ENCODE measurements at regions not wholly inside any gene's neighbourhood (a gene's known extent, or its start where the extent isn't known, plus 50 kb on each side); places are given as distances from the start of the nearest gene placed in this dataset.

DNA sequence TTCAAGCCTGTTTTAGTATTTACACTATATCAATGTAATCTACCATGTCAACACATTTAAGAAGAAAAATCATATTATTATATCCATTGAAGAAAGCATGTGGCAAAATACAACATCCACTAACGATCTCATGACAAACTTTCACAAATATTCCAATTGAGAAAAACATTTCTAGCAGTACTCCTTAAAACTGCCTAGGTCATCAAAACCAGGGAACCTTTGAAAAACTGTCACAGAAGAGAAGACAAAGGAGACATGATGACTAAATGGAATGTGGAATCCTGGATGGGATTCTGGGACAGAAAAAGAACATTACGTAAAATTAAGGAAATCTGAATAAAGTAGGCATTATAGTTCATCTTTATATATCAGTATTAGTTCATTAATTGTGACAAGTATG lies 1091.3 kb upstream of the CDH6 start:
- ChIA-PET CTCF (ENCODE audit: unreplicated experiment) (no interaction called here), POLR2A (no interaction called here)
- H3K9me2 ChIP-seq (ENCODE audit: insufficient read depth, low read length), result no peaks in the 10 kb centered on the region
- no peak for DNase-seq (ENCODE audit: low spot score)
- TF ChIP-seq EZH2phosphoT487 (IDR thresholded peaks at IDR 0.05; ENCODE audit: borderline replicate concordance, low read depth, low read length), result no peak
- TF ChIP-seq, protein P1, sequence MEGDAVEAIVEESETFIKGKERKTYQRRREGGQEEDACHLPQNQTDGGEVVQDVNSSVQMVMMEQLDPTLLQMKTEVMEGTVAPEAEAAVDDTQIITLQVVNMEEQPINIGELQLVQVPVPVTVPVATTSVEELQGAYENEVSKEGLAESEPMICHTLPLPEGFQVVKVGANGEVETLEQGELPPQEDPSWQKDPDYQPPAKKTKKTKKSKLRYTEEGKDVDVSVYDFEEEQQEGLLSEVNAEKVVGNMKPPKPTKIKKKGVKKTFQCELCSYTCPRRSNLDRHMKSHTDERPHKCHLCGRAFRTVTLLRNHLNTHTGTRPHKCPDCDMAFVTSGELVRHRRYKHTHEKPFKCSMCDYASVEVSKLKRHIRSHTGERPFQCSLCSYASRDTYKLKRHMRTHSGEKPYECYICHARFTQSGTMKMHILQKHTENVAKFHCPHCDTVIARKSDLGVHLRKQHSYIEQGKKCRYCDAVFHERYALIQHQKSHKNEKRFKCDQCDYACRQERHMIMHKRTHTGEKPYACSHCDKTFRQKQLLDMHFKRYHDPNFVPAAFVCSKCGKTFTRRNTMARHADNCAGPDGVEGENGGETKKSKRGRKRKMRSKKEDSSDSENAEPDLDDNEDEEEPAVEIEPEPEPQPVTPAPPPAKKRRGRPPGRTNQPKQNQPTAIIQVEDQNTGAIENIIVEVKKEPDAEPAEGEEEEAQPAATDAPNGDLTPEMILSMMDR (conservative IDR thresholded peaks at IDR 0.05; ENCODE audit: low read length), result no peak
- no peak overlapping the region for H3K4me2 ChIP-seq (ENCODE audit: low read length)
- BruUV-seq (replicated peaks), result no TSS peak
- H3K27ac ChIP-seq (ENCODE audit: low read depth, low read length, poor library complexity, severe bottlenecking), result no peak overlapping the region
- H3K9me3 ChIP-seq (ENCODE audit: low read length), result no peaks in the 10 kb centered on the region
- no peaks in the 10 kb centered on the region for H4K20me1 ChIP-seq (ENCODE audit: insufficient read depth, low read length)
- no peaks in the 10 kb centered on the region for H3K4me1 ChIP-seq (ENCODE audit: insufficient read depth, low read length, poor library complexity, severe bottlenecking)
- H2AFZ ChIP-seq (ENCODE audit: low read length), result no peak overlapping the region
- intact Hi-C loops (cut with micrococcal nuclease; ENCODE audit: unreplicated experiment), result no loop called here
- no peaks in the 10 kb centered on the region for H3K36me3 ChIP-seq (ENCODE audit: insufficient read depth, low read length)
- H3K4me3 ChIP-seq (ENCODE audit: low read depth, low read length, poor library complexity, severe bottlenecking), result no peak overlapping the region
- H3K79me2 ChIP-seq (ENCODE audit: insufficient read depth, low read depth, low read length), result no peaks in the 10 kb centered on the region

GRCh38 chr5:30100929-30101328 lies 1092.6 kb upstream of the CDH6 start:
- Histone ChIP-seq H3K36me3 (ENCODE audit: insufficient read depth, low read length) (no peaks in the 10 kb centered on the region), H3K27ac (ENCODE audit: low read depth, low read length, poor library complexity, severe bottlenecking) (no peak overlapping the region), H2AFZ (ENCODE audit: low read length) (no peak overlapping the region), H3K4me3 (ENCODE audit: low read depth, low read length, poor library complexity, severe bottlenecking) (no peak overlapping the region), H3K4me1 (ENCODE audit: insufficient read depth, low read length, poor library complexity, severe bottlenecking) (no peaks in the 10 kb centered on the region), H3K79me2 (ENCODE audit: insufficient read depth, low read depth, low read length) (no peaks in the 10 kb centered on the region), H3K4me2 (ENCODE audit: low read length) (no peak overlapping the region), H4K20me1 (ENCODE audit: insufficient read depth, low read length) (no peaks in the 10 kb centered on the region), H3K9me3 (ENCODE audit: low read length) (no peaks in the 10 kb centered on the region), H3K9me2 (ENCODE audit: insufficient read depth, low read length) (no peaks in the 10 kb centered on the region)
- no TSS peak for BruUV-seq (replicated peaks)
- CTCF ChIA-PET (ENCODE audit: unreplicated experiment), result no interaction called here
- TF ChIP-seq, protein P1 (conservative IDR thresholded peaks at IDR 0.05; ENCODE audit: low read length), result no peak
- no peak for TF ChIP-seq EZH2phosphoT487 (IDR thresholded peaks at IDR 0.05; ENCODE audit: borderline replicate concordance, low read depth, low read length)
- POLR2A ChIA-PET, result interaction anchor here (0.7 to 1.0 kb wide), 2 partner anchors 10 to 1879 kb away, joined by 3 read pairs; no protein-coding TSS in a partner anchor
- intact Hi-C loops (cut with micrococcal nuclease; ENCODE audit: unreplicated experiment), result no loop called here
- no peak for DNase-seq (ENCODE audit: low spot score)

GRCh38 chr5:30100148-30100713 lies 1093.3 kb upstream of the CDH6 start:
- POLR2A ChIA-PET, result interaction anchor here (0.7 kb wide), 1 partner anchor 1878 kb away, joined by 3 read pairs; no protein-coding TSS in a partner anchor
- Histone ChIP-seq H3K9me2 (ENCODE audit: insufficient read depth, low read length) (no peaks in the 10 kb centered on the region), H3K4me1 (ENCODE audit: insufficient read depth, low read length, poor library complexity, severe bottlenecking) (no peaks in the 10 kb centered on the region), H3K79me2 (ENCODE audit: insufficient read depth, low read depth, low read length) (no peaks in the 10 kb centered on the region), H3K4me3 (ENCODE audit: low read depth, low read length, poor library complexity, severe bottlenecking) (no peak overlapping the region), H3K36me3 (ENCODE audit: insufficient read depth, low read length) (no peaks in the 10 kb centered on the region), H3K4me2 (ENCODE audit: low read length) (no peak overlapping the region), H4K20me1 (ENCODE audit: insufficient read depth, low read length) (no peaks in the 10 kb centered on the region), H2AFZ (ENCODE audit: low read length) (no peak overlapping the region), H3K27ac (ENCODE audit: low read depth, low read length, poor library complexity, severe bottlenecking) (no peak overlapping the region), H3K9me3 (ENCODE audit: low read length) (no peaks in the 10 kb centered on the region)
- DNase-seq (ENCODE audit: low spot score), result no peak
- intact Hi-C loops (cut with micrococcal nuclease; ENCODE audit: unreplicated experiment), result no loop called here
- no TSS peak for BruUV-seq (replicated peaks)
- CTCF ChIA-PET (ENCODE audit: unreplicated experiment), result no interaction called here
- TF ChIP-seq EZH2phosphoT487 (IDR thresholded peaks at IDR 0.05; ENCODE audit: borderline replicate concordance, low read depth, low read length), result no peak
- TF ChIP-seq, protein P1 (conservative IDR thresholded peaks at IDR 0.05; ENCODE audit: low read length), result no peak

Data from OCI-LY7 (cell line).